ENCODE measurements at regions not wholly inside any gene's neighbourhood (a gene's known extent, or its start where the extent isn't known, plus 50 kb on each side); places are given as distances from the start of the nearest gene placed in this dataset.
"Not testable (repeated sequence)": the region's sequence is repeated elsewhere in the genome, so short reads cannot be mapped to it uniquely, and the experiment has no call there.

DNA sequence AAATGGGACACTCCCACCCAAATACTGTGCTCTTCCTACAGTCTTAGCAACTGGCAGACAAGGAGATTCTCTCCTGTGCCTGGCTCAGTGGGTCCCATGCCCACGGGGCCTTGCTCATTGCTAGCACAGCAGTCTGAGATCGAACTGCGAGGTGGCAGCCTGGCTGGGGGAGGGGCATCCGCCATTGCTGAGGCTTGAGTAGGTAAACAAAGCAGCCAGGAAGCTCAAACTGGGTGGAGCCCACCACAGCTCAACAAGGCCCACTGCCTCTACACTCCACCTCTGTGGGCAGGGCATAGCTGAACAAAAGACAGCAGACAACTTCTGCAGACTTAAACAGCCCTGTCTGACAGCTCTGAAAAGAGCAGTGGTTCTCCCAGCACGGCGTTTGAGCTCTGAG is 174.8 kb downstream of the COL12A1 start:
- not testable (repeated sequence) for DNase-seq

DNA sequence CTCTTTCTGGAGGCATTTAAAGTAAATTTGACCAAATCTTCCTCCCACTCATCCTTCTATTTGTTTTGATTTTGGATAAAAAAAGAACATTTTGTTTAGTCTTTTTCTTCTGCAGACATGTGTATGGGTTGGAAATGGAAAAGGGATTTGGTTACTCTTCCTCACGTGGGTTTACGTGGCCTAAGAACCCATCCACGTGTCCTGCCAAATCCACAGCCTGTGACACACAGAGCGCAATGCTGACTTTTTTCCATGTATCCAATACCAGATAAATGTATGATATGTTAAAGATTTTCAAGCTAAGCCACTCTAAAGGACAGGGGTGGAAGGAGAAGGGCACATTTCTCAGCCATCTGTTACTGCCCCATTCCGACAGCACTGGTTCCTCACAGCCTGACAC is 176.5 kb downstream of the COL12A1 start:
- DNase-seq, result no peak

DNA sequence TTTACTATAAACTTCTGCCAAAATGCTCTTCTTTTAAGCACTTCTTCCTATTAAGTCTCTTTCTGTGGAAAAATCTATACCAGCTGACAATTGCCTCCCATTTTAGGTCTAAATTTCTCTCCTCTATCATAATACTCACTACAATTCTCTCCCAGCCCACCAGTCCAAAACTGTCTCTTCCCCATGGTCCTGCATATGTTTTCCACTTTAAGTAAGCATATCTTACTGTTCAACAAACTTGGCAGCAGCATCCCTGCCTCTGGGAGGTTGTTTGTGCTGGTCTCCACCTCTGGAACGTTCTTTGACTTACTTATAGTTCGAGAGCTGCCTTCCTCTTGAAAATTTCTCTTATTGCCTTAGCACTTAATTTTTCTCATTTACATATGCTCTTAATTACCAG is 180.5 kb downstream of the COL12A1 start:
- DNase-seq, result no peak

DNA sequence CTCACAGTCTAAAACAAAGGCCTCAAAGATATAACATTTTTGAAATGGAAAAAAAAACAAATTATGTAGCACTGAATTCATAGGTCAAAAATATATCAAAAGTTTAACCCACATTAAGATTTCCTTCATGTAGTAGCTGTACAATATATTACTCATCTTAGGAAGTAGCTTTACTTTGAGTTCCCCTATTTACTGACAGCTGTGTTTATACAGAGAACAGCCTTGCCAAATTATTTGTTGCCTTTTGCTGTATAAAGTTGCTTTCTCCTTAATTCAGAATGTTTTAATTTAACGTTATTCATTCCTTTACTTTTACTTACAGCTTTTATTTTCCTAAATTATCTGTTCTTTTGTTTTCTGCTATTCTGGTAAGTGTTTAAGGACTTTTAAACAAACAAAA is 181.0 kb downstream of the COL12A1 start:
- no peak for DNase-seq

DNA sequence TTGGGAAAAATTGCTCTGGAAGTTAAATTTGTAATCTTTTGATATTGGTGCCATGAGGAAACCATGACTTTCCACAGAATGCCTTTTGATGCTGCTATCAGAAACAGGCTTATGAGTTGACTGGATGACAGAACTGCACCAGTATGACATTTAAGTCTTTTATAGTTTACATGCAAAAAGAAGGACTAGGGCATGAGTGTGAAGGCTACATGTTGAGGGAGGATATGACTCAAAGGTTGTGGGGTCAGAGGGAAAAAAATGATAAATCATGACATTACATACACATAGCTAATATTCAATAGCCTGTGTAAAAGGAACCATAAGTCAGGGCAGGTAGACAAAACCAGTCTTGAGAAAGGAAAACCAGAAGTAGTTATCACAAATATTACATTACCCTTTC is 182.2 kb downstream of the COL12A1 start:
- DNase-seq, result no peak

DNA sequence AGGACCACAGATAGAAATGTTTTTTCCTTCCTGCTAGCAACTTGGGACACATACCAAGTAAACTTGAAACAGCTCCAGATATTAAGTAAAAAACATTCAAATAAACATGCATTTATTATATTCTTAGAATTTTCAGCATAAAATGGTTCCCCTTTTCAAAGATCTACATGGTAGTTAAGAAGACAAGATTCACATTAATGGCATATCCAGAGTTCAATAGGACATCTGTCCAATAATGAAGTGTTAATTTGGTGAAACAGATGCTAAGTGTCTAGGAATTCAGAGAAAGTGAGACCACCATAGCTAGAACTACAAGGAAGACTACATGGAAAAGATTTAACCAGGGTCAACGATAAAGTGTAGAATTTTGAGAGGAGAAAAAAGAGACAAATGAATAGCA is 184.9 kb downstream of the COL12A1 start:
- DNase-seq, result no peak

DNA sequence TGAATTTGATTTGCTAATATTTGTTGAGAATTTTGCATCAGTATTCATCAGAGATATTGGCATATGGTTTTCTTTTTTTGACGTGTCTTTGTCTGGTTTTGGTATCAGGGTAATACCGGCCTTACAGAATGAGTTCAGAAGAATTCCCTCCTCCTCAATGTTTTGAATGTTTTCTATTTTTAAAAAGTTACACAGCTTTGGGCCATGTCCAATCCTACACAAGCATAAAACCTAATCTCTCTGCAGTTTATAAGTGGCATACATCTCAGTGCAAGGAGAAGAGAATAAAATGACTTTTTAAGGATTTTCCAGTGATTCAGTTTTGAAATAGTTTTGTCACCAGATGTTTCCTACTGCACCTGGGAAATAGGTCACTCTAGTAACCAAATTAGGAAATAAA is 185.5 kb downstream of the COL12A1 start:
- no peak for DNase-seq

DNA sequence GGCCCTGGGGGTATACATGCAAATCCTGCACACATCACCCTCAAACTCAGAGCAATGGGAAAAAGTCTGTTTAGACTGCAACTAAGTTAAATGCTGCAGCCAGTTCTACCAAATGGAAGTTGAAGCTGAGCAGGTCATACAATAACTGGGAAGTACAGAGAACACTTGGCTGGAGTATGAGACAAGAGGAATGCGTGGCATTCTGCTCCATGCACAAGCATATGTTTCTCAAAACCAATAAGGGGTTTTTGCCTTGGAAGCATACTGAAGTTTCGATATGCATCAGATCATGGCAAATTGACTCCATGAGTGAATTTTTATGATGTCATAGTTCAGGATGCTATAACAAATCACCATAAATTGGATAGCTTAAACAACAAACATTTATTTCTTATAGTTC is 193.8 kb downstream of the COL12A1 start:
- DNase-seq, result no peak

DNA sequence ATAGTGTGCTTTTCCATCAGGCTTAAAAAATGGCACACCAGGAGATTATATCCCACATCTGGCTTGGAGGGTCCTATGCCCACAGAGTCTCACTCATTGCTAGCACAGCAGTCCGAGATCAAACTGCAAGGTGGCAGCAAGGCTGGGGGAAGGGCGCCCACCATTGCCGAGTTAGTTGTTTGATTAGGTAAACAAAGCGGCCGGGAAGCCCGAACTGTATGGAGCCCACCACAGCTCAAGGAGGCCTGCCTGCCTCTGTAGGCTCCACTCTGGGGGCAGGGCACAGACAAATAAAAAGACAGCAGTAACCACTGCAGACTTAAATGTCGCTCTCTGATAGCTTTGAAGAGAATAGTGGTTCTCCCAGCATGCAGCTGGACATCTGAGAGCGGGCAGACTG is 201.9 kb downstream of the COL12A1 start:
- DNase-seq, result not testable (repeated sequence)

DNA sequence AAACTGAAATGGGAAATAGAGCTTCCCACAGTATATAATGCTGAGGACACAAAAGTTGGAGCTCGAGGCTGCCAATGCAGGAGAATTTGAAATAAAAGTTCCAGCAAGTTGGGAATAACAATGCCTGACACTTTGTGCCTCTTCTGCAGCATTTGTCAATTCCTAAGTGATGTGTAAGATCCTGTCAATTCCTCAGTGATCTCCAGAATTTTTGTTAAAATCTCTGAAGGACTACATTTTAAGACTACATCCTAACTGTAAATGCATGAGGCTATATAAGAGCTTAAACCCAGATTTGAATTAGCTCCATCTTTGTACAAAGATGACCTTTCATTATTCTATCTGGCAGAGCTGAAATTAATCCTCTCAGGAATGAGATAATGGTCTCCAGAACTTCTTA is 208.2 kb downstream of the COL12A1 start:
- no peak for DNase-seq

DNA sequence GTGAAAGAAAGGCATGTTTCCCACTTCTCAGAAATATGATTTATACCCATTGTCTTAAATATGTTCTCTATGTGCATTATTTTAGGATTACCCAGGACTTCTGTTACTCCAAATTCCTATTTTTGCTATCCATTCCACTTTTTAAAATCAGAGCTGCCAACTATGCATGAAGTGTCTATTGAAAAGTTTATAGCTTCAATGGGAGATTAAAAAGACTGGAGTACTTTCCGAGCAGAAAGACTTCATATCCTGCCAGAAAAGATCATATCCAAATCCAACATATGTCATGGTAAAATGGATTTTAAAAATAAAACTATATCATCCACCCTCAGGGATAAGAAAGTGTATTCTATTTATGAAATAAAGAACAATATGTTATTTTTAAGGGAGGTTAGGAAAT is 212.7 kb downstream of the COL12A1 start:
- DNase-seq, result no peak

DNA sequence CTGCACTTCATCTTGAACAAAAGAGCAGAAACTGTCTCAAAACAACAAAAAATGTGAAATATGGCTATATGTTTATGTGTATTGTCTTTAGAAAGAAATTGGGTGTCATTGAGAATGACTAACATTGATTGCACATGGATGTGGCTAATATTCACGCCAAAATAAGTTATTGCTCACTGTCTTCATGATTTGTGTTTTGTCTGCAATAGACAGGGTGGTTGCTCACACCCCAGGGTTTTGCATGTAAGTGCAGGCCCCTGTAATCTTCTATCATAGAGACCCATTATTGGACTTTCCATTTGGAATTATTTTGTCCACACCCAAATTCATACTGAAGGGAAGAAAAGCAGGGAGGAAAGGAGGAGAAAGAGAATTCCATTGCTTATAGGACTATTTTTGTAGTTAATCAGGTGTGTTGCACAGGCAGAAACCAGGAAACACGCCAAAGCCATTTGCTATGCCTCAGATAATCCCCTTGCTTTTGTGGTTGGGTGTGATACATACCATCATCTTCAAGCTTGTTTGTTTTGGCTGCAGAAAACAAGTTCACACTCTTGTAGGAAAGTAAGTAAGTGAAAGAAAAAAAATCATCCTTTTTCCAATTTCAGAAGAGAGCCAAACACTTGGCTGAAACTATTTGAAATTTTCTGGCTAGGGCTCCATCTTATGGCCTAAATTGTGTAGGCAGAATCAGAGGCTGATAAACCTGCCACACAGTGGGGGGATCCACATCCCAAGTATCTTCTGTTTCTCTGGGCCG is 214.1 kb downstream of the COL12A1 start:
- DNase-seq, result no peak

DNA sequence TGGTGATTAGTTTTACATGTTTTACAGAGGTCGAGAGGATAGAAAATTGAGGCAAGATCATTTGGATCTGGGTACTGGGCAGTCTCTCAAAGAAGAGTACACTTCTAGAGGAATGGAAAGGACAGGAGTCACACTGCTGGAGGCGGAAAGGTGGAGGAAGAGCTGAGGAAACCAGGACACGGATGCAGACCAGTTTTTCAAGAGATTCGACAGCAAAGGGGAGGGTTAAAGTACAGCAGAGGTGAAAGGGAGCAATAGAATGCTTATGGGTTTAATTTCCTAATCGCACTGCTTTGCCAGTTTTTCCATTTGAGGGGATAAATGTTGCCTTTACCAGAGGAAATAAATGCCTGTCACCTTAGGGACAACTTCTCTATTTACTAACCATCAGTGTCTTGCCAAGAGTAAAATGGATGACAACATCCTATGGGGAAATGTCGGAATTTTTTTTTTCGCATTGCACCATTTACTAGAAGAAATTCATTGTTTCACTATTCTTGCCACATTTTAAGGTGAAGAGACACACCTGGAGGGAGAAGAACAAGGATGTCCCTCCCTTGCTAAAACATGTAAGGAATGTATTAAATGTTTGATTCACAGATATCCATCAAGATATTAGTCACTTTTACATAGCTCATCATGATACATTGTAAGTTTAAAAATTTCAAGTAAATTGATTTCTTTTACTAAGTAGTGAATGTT is 226.6 kb downstream of the COL12A1 start:
- no peak for DNase-seq

DNA sequence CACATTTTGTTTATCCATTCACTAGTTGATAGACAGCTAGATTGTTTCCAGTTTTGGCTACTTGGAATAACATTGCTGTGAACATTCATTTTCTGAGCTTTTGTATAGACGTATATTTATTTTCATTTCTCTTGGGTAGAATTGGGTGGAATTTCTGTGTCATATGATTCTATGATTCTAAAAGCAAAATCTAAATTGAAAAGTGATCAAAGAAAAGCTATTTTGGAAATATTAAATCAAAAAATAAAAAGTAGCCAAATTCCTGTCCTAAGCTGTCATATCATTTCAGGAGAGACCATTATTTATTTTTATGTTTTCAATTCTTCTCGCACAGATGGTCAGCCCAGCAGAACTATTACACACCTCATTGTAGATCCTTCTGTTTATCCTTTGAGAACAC is 229.2 kb downstream of the COL12A1 start:
- no peak for DNase-seq

DNA sequence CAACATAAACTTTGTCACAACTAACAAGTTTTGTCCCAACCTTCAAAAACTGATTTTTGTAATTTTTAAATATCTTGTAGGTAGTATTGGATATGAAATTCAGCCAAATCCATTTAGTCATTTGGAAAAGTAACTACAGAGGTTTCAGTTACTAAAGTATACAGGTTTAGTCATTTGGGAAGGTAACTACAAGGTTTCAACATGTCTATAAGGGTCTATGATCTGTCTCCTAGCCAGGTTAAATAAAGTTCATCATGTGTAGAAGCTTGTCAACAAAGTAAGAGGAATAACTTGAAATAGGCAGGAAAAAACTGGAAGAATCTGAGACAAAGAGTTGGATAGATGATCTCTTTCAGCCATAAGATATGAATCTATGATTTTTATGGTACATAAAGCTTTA is 229.8 kb downstream of the COL12A1 start:
- no peak for DNase-seq

DNA sequence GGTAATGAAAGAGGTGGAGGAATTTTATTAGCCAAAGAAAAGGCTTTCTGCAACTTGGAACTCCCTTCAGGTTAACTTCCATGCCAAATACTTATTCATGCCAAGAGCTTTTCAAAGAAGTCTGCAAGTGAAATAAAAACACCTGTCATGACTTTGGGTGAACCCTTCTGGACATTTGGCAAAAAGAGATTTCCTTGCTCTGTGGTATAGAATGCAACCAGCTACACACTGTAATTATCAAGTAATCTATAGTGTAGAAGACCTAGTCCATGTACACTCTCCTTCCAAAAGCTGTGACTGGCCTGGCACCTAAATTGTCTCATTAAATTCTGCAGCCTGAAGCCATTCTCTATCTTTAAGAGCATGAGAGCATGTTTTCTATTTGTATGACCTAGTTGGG is 232.3 kb downstream of the COL12A1 start:
- no peak for DNase-seq

DNA sequence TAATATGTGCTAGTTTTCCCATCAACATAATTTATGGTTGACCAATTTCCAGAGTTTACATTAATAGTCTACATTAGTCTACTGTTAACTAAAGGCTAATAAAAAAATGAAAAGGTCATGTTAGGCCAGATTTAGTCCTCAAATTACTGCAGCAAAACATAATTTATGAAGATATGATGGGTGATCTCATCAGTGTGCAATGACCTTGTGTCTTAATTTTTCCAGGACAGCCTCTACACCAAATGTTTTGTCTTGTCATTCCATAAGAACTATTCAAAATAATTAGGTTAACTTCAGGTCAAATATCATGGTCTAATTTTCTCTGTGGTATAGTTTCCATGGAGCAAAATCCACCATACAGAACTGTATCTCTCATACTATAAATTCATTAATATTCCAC is 234.2 kb downstream of the COL12A1 start:
- no peak for DNase-seq

DNA sequence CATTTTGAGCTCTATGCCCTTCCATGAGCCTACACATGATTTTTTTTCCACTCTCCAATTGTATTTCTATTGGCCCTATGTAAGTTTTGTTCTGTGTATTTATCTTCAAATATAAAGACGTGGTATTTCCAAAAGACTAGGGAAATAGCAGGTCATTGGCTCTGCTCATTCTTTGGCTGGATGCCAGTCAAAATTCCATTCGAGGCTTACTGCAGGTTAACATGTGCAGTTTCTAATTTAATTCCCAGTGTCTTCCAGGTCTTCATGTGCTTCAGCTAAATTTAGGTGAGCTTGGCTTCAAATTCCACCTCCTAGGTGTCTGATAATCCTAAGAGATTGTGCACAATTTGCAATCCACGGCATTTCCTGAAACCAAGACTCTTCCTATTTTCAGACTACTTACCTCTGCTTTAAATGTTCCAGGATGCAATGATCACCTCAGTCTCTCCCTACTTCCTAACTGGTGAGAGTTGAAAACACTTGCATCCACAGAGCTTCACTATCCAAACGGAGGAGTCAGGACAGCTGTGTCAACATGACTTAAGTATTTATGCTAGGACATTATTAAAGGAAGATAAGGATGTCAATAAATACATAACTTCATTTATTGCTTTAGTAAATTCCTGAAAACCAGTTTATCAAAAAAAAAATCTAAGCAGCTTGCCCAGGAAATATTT is 236.1 kb downstream of the COL12A1 start:
- DNase-seq, result no peak

DNA sequence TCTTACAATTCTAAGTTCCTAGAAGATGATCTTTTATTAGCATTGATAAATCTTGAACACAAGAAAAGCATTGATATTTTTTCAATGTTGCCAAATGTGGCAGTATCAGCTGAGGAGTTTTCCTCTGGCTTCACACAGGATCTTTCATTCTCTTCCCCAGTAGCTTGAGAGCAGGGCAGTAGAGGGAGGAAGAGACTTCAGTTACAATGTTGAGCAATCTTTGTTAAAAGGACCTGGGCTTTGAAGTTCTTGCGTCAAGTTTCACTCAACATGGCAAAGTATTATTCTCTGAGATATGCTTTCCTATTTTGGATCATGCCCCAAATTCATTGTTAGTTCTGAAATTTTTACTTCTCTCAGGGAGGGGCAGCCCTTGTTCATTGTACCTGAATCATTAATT is 238.0 kb downstream of the COL12A1 start:
- no peak for DNase-seq

DNA sequence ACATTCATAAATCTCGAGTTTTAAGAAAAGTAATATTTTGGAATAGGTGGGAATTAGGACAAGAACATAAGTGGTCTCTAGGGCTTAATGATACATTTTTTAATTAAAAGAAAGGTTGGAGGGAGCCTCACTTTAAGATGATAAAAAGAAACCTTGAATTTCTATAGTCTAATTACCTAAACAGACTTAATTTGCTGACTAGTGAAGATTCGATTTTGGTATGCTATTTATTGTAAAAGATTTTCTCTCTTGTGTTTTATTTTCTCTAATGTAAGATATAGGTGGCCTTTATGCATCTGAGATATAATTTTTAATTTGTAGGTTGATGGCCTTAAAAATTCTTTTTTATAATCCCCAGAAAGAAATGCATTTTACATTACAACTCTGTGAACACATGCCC is 239.1 kb downstream of the COL12A1 start:
- DNase-seq, result no peak

DNA sequence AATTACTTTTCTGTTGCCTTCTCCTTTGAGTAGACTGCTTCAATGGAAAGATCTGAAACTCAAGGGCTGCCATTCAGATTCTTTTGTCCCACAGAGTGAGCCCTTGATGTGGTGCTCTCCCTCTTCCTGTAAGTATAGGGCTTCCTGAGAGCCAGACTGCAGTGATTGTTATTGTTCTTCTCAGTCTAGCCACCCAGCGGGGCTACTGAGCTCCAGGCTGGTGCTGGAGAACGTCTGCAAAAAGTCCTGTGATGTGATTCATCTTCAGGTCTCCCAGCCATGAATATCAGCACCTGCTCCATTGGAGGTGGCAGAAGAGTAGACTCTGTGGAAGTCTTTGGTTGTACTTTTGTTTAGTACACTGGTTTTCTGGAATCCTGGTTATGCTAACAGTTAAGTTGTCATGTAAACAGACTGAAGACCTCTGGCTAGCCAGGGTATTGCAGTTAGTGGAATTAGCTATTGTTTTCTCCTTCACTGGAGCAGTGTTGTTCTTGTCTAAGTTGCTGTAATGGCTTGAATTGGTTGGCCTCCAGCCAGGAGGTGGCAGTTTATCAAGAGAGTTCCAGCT is 240.9 kb downstream of the COL12A1 start:
- DNase-seq, result no peak

DNA sequence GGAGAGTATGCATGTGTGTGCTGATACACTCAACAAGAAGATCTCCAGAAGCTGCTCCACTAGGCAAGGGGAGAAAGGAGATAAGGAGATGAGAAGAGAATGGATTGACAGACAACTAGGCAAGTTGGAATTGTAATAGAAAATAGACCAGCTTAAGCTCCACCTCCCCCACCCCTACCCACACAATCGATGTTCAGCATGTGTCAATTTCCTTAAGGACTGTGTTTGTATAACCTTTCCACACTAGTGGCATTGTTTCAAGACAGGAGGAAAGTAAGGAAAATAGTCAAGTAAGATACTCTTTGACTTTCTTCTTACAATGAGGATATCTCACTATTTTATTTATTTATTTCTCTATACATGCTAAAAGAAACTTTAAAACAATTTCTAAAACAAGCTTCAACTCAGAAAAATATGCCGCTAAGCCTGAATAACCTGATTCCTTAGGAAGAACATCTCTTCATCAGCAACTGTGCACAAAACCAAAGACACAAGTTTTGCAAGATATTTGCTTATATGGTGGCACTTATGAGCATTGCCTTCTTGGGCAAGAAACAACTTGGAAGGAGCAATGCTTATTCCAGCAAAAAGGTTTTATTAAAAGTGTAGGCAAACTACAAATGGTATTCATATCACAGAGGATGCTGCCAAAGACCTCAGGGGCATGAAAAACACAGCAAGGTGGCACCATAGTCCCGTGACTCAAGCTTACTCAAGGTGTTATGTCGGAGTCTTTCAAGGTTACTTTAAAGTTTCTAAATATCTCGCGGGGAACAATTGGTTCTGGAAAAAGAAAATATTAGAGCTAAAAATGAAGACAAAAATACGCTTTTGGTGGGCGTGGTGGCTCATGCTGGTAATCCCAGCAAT is 249.1 kb downstream of the COL12A1 start:
- DNase-seq, result no peak

DNA sequence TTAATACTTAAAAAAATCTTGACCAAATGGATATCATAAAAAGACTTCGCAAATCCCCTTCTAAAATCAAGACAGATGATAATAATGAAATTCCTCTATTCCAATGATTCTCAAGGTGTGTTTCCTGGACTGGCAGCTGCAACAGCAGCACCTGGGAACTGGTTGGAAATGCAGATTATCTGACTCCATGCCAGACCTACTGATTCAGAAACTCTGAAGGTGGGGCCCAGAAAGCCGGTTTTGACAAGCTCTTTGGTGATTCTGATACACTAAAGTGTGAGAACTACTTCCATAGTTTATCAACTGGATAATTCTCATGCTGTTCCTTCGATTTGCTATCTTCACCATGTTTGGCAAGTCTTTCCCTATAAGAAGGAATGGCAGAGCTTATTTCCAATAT is 252.1 kb downstream of the COL12A1 start:
- DNase-seq, result no peak

Data from KG1 (cell line).